ENCODE measurements at regions not wholly inside any gene's neighbourhood (a gene's known extent, or its start where the extent isn't known, plus 50 kb on each side); places are given as distances from the start of the nearest gene placed in this dataset.

DNA sequence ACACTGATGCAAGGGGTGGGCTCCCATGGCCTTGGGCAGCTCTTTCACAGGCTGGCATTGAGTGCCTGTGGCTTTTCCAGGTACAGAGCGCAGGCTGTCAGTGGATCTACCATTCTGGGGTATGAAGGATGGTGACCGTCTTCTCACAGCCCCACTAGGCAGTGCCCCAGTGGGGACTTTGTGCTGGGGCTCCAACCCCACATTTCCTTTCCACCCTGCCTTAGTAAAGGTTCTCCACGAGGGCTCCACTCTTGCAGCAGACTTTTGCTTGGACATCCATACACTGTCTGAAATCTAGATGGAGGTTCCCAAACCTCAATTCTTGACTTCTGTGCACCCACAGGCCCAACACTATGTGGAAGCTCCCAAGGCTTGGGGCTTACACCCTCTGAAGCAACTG lies 107.9 kb upstream of the ECI2 start:
- Mint-ChIP-seq H3K4me3 (no peak overlapping the region), H3K27me3 (ENCODE audit: insufficient read depth) (peaks cover 2% of the 10 kb centered on the region), H3K9me3 (peaks cover 42% of the 10 kb centered on the region), H3K27ac (no peak overlapping the region), H3K4me1 (no peaks in the 10 kb centered on the region), H3K36me3 (ENCODE audit: low read depth) (peaks cover 2% of the 10 kb centered on the region)
- TF ChIP-seq, protein P1, sequence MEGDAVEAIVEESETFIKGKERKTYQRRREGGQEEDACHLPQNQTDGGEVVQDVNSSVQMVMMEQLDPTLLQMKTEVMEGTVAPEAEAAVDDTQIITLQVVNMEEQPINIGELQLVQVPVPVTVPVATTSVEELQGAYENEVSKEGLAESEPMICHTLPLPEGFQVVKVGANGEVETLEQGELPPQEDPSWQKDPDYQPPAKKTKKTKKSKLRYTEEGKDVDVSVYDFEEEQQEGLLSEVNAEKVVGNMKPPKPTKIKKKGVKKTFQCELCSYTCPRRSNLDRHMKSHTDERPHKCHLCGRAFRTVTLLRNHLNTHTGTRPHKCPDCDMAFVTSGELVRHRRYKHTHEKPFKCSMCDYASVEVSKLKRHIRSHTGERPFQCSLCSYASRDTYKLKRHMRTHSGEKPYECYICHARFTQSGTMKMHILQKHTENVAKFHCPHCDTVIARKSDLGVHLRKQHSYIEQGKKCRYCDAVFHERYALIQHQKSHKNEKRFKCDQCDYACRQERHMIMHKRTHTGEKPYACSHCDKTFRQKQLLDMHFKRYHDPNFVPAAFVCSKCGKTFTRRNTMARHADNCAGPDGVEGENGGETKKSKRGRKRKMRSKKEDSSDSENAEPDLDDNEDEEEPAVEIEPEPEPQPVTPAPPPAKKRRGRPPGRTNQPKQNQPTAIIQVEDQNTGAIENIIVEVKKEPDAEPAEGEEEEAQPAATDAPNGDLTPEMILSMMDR (conservative IDR thresholded peaks at IDR 0.05) = no peak
- Histone ChIP-seq H3K9me3 (ENCODE audit: control insufficient read depth, low read length) (peaks cover 13% of the 10 kb centered on the region), H3K27me3 (ENCODE audit: control insufficient read depth, insufficient read depth, low read length, poor library complexity, severe bottlenecking) (no peaks in the 10 kb centered on the region), H3K4me3 (ENCODE audit: low read length) (no peak overlapping the region), H3K4me1 (ENCODE audit: control insufficient read depth, insufficient read depth, low read length) (no peaks in the 10 kb centered on the region), H3K9ac (ENCODE audit: extremely low read depth, low read length, poor library complexity, severe bottlenecking) (no peak overlapping the region), H3K36me3 (ENCODE audit: control insufficient read depth, insufficient read depth, low read length) (no peaks in the 10 kb centered on the region), H3K27ac (ENCODE audit: low read depth, low read length) (no peak overlapping the region)
- DNase-seq = no peak
- WGBS, 2 experiments (ENCODE audit: insufficient coverage in 1 of 2, insufficient read length in 1 of 2) = 77 to 86% methylated on average over 3 of the region's 3 CpGs

DNA sequence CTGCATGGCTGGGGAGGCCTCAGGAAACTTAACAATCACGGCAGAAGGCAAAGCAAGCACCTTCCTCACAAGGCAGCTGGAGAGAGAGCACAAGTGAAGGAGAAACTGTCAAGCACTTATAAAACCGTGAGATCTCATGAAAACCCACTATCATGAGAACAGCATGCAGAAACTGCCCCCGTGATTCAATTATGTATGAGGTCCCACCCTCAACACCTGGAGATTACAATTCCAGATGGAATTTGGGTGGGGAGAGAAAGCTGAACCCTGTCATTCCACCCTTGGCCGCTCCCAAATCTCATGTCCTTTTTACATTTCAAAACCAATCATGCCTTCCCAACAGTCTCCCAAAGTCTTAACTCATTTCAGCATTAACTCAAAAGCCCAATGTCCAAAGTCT lies 107.2 kb upstream of the ECI2 start:
- WGBS, 2 experiments (ENCODE audit: insufficient coverage in 1 of 2, insufficient read length in 1 of 2) = 67 to 96% methylated on average over 1 to 4 of the region's 4 CpGs
- TF ChIP-seq, protein P1 (conservative IDR thresholded peaks at IDR 0.05) = no peak
- DNase-seq = no peak

DNA sequence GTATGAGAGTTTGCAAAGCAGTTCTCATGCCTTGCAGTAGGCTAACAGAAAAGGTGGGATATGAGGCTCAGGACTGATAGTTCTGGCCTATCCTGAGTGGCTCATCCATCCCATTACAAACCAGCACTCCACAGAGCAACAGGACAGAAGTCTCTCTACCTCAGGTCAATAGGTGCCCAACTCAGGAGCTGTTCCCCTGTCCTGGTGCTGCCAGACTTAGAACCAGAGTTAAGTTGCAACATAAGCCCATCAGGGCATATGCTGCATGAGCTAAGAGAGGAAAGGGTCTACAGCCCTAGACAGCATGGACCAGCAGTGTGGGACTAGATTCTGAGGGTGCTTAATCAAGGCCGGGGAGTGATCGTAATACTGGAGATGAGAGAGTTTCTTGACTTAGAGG lies 104.8 kb upstream of the ECI2 start:
- peaks cover 13% of the 10 kb centered on the region for H3K9me3 ChIP-seq (ENCODE audit: control insufficient read depth, low read length)
- DNase-seq = no peak
- H3K4me1 ChIP-seq (ENCODE audit: control insufficient read depth, insufficient read depth, low read length) = no peaks in the 10 kb centered on the region
- Mint-ChIP-seq H3K36me3 (ENCODE audit: low read depth) (peaks cover 2% of the 10 kb centered on the region), H3K4me1 (no peaks in the 10 kb centered on the region), H3K9me3 (peaks cover 35% of the 10 kb centered on the region), H3K4me3 (no peak overlapping the region), H3K27ac (no peak overlapping the region), H3K27me3 (ENCODE audit: insufficient read depth) (peaks cover 2% of the 10 kb centered on the region)
- no peak overlapping the region for H3K9ac ChIP-seq (ENCODE audit: extremely low read depth, low read length, poor library complexity, severe bottlenecking)
- no peak overlapping the region for H3K27ac ChIP-seq (ENCODE audit: low read depth, low read length)
- H3K4me3 ChIP-seq (ENCODE audit: low read length) = no peak overlapping the region
- no peaks in the 10 kb centered on the region for H3K27me3 ChIP-seq (ENCODE audit: control insufficient read depth, insufficient read depth, low read length, poor library complexity, severe bottlenecking)
- WGBS, 2 experiments (ENCODE audit: insufficient coverage in 1 of 2, insufficient read length in 1 of 2) = 93 to 100% methylated on average over 2 of the region's 2 CpGs
- no peaks in the 10 kb centered on the region for H3K36me3 ChIP-seq (ENCODE audit: control insufficient read depth, insufficient read depth, low read length)
- TF ChIP-seq, protein P1 (conservative IDR thresholded peaks at IDR 0.05) = no peak

More for the DNA sequence above, 107.2 kb upstream of the ECI2 start:
- Histone ChIP-seq H3K9me3 (ENCODE audit: control insufficient read depth, low read length) (peaks cover 13% of the 10 kb centered on the region), H3K4me1 (ENCODE audit: control insufficient read depth, insufficient read depth, low read length) (no peaks in the 10 kb centered on the region), H3K27me3 (ENCODE audit: control insufficient read depth, insufficient read depth, low read length, poor library complexity, severe bottlenecking) (no peaks in the 10 kb centered on the region), H3K9ac (ENCODE audit: extremely low read depth, low read length, poor library complexity, severe bottlenecking) (no peak overlapping the region), H3K4me3 (ENCODE audit: low read length) (no peak overlapping the region), H3K36me3 (ENCODE audit: control insufficient read depth, insufficient read depth, low read length) (no peaks in the 10 kb centered on the region), H3K27ac (ENCODE audit: low read depth, low read length) (no peak overlapping the region)
- Mint-ChIP-seq H3K36me3 (ENCODE audit: low read depth) (peaks cover 2% of the 10 kb centered on the region), H3K4me1 (no peaks in the 10 kb centered on the region), H3K27me3 (ENCODE audit: insufficient read depth) (peaks cover 2% of the 10 kb centered on the region), H3K9me3 (peaks cover 42% of the 10 kb centered on the region), H3K4me3 (no peak overlapping the region), H3K27ac (no peak overlapping the region)

Data from endodermal cell (in vitro differentiated cells).